Breast epithelium (tissue), 4 donors: ENCODE measurements at regions not wholly inside any gene's neighbourhood (a gene's known extent, or its start where the extent isn't known, plus 50 kb on each side); places are given as distances from the start of the nearest gene placed in this dataset.

Experiments used
- DNase-seq, 2 donors: peaks; one replicate each; pipeline ENCODE4 v3.0.0-alpha.2; 2019; ENCODE audit warnings: low spot score in 2 of 2
- H3K27ac ChIP-seq, 2 donors: fragments of 200-600 bp; sonication (generic) in 1 of 2; one replicate each; pipeline ENCODE4 v1.5.1; 2016 to 2019; ENCODE audit warnings: mild to moderate bottlenecking in 1 of 2
- H3K27me3 ChIP-seq, 2 donors: fragments of 200-600 bp; sonication (generic) in 1 of 2; one replicate each; pipeline versions ENCODE4 v1.5.1 to v1.6.0; 2017 to 2019; ENCODE audit warnings: control low read depth in 1 of 2, mild to moderate bottlenecking in 1 of 2
- H3K36me3 ChIP-seq: fragments of 200-600 bp; one replicate; pipeline ENCODE4 v1.5.1; 2019
- H3K4me1 ChIP-seq, 2 donors: fragments of 200-600 bp; sonication (generic); one replicate each; pipeline ENCODE4 v1.5.1; 2016 to 2019; ENCODE audit warnings: control low read depth in 1 of 2
- H3K4me3 ChIP-seq, 3 donors: fragments of 200-600 bp; sonication (generic); 1 replicate in 2 of 3; 2 replicates in 1 of 3; pipeline ENCODE4 v1.5.1; 2016 to 2019; ENCODE audit warnings: mild to moderate bottlenecking in 3 of 3, moderate library complexity in 2 of 3
- H3K9me3 ChIP-seq, 2 donors: fragments of 200-600 bp; sonication (generic) in 1 of 2; one replicate each; pipeline ENCODE4 v1.5.1; 2016 to 2019; ENCODE audit warnings: control low read depth in 1 of 2
- CTCF ChIP-seq, 3 donors: fragments of 450-650 bp; IDR thresholded peaks; one replicate each; pipeline ENCODE4 v1.5.1; 2016 to 2017; ENCODE audit warnings: antibody characterized with exemption in 3 of 3, mild to moderate bottlenecking in 3 of 3, moderate library complexity in 3 of 3
- POLR2A ChIP-seq: fragments of 450-650 bp; IDR thresholded peaks from one replicate; pipeline ENCODE4 v1.6.1; 2016; ENCODE audit warnings: antibody characterized with exemption, mild to moderate bottlenecking, moderate library complexity
- POLR2AphosphoS5 ChIP-seq, 3 donors: sonication (generic); formaldehyde crosslinking; IDR thresholded peaks; one replicate each; pipeline ENCODE4 v1.6.1; 2017; ENCODE audit warnings: antibody characterized with exemption in 3 of 3
- intact Hi-C: fragments of 100-400 bp; cut with DNase I; formaldehyde crosslinking; loops from one replicate; pipeline ENCODE4 v1.15.1; 2023; ENCODE audit warnings: low total_unique reads

GRCh38 chr1:232682248-232682647, 52.3 kb upstream of the SIPA1L2 start:
- no peaks in the 10 kb centered on the region for H3K9me3 ChIP-seq
- no peak overlapping the region for H3K4me3 ChIP-seq
- H3K36me3 ChIP-seq, result no peaks in the 10 kb centered on the region
- no peak overlapping the region for H3K27ac ChIP-seq
- TF ChIP-seq POLR2A, result no peak
- no peaks in the 10 kb centered on the region for H3K4me1 ChIP-seq
- no peaks in the 10 kb centered on the region for H3K27me3 ChIP-seq
- DNase-seq, result no peak
- intact Hi-C loops, result no loop called here

- intact Hi-C loops, result no loop called here
- Histone ChIP-seq H3K9me3 (no peaks in the 10 kb centered on the region), H3K4me1 (no peaks in the 10 kb centered on the region), H3K27me3 (no peaks in the 10 kb centered on the region), H3K27ac (no peak overlapping the region), H3K4me3 (no peak overlapping the region), H3K36me3 (no peaks in the 10 kb centered on the region)
- TF ChIP-seq POLR2AphosphoS5 (IDR thresholded peaks at IDR 0.05), result no peak
- no peak for TF ChIP-seq POLR2A
- no peak for TF ChIP-seq CTCF (IDR thresholded peaks at IDR 0.05)
- DNase-seq, result no peak
Observed at GRCh38 chr1:232684371-232685105, 54.6 kb upstream of the SIPA1L2 start.

GRCh38 chr1:232686346-232686745, 56.4 kb upstream of the SIPA1L2 start:
- no peaks in the 10 kb centered on the region for H3K27me3 ChIP-seq
- TF ChIP-seq POLR2A (no peak), POLR2AphosphoS5 (IDR thresholded peaks at IDR 0.05) (no peak), CTCF (IDR thresholded peaks at IDR 0.05) (no peak)
- no peaks in the 10 kb centered on the region for H3K9me3 ChIP-seq
- no peaks in the 10 kb centered on the region for H3K36me3 ChIP-seq
- no peak for DNase-seq
- H3K4me1 ChIP-seq, result no peaks in the 10 kb centered on the region
- no peak overlapping the region for H3K27ac ChIP-seq
- no peak overlapping the region for H3K4me3 ChIP-seq
- intact Hi-C loops, result no loop called here

- H3K36me3 ChIP-seq, result no peaks in the 10 kb centered on the region
- H3K27me3 ChIP-seq, result no peaks in the 10 kb centered on the region
- DNase-seq, result no peak
- no peak overlapping the region for H3K4me3 ChIP-seq
- H3K9me3 ChIP-seq, result no peaks in the 10 kb centered on the region
- intact Hi-C loops, result no loop called here
- TF ChIP-seq POLR2AphosphoS5 (IDR thresholded peaks at IDR 0.05), result no peak
- TF ChIP-seq CTCF (IDR thresholded peaks at IDR 0.05), result no peak
- TF ChIP-seq POLR2A, result no peak
- H3K27ac ChIP-seq, result no peak overlapping the region
- no peaks in the 10 kb centered on the region for H3K4me1 ChIP-seq
Observed at GRCh38 chr1:232687304-232687703, 57.4 kb upstream of the SIPA1L2 start.

- Histone ChIP-seq H3K4me1 (no peaks in the 10 kb centered on the region), H3K36me3 (no peaks in the 10 kb centered on the region), H3K9me3 (no peaks in the 10 kb centered on the region), H3K27ac (no peak overlapping the region), H3K27me3 (no peaks in the 10 kb centered on the region), H3K4me3 (no peak overlapping the region)
- intact Hi-C loops, result no loop called here
- no peak for DNase-seq
- no peak for TF ChIP-seq POLR2A
- no peak for TF ChIP-seq POLR2AphosphoS5 (IDR thresholded peaks at IDR 0.05)
- TF ChIP-seq CTCF (IDR thresholded peaks at IDR 0.05), result no peak
Observed at GRCh38 chr1:232687728-232688127, 57.8 kb upstream of the SIPA1L2 start.
